Neuronal stem cell (in vitro differentiated cells): ENCODE measurements at regions not wholly inside any gene's neighbourhood (a gene's known extent, or its start where the extent isn't known, plus 50 kb on each side); places are given as distances from the start of the nearest gene placed in this dataset.

Experiments
- DNase-seq: peaks from one replicate; pipeline ENCODE4 v3.0.0-alpha.2; 2013; ENCODE audit warnings: low spot score
- H2AFZ ChIP-seq: one replicate; pipeline ENCODE4 v1.6.1; 2013; ENCODE audit warnings: mild to moderate bottlenecking, low read length, inconsistent platforms
- H2AK5ac ChIP-seq: 2 replicates; pipeline ENCODE4 v1.6.1; 2013; ENCODE audit warnings: low read depth, mild to moderate bottlenecking, inconsistent platforms, low read length, moderate library complexity, mixed read lengths
- H2BK120ac ChIP-seq: 2 replicates; pipeline ENCODE4 v1.6.1; 2013; ENCODE audit warnings: low read depth, mild to moderate bottlenecking, inconsistent platforms, low read length, moderate library complexity, mixed read lengths
- H2BK12ac ChIP-seq: one replicate; pipeline ENCODE4 v1.6.1; 2013; ENCODE audit warnings: low read length, inconsistent platforms
- H2BK15ac ChIP-seq: 2 replicates; pipeline ENCODE4 v1.6.1; 2013; ENCODE audit warnings: mild to moderate bottlenecking, low read length, inconsistent platforms, mixed read lengths
- H2BK5ac ChIP-seq: one replicate; pipeline ENCODE4 v1.6.1; 2013; ENCODE audit warnings: inconsistent platforms, mild to moderate bottlenecking, low read length, moderate library complexity
- H3K14ac ChIP-seq: one replicate; pipeline ENCODE4 v1.6.1; 2013; ENCODE audit warnings: low read length, inconsistent platforms
- H3K18ac ChIP-seq: 2 replicates; pipeline ENCODE4 v1.6.1; 2013; ENCODE audit warnings: low read length, inconsistent platforms
- H3K23ac ChIP-seq: 2 replicates; pipeline ENCODE4 v1.6.1; 2013; ENCODE audit warnings: low read depth, mild to moderate bottlenecking, mixed read lengths, low read length, inconsistent platforms; ENCODE audit not compliant: poor library complexity
- H3K27ac ChIP-seq: replicated peaks from 3 replicates; pipeline ENCODE4 v1.5.1; 2013; ENCODE audit warnings: low read length, inconsistent platforms
- H3K27me3 ChIP-seq, 3 experiments: 2 replicates each; pipeline ENCODE4 v1.6.1; 2013; ENCODE audit warnings: low read length in 3 of 3, mild to moderate bottlenecking in 2 of 3, inconsistent platforms in 1 of 3, low read depth in 1 of 3, mixed read lengths in 1 of 3, moderate library complexity in 1 of 3; ENCODE audit not compliant: control insufficient read depth in 3 of 3, insufficient read depth in 3 of 3
- H3K36me3 ChIP-seq, 2 donors: replicated peaks in 1 of 2; 2 replicates each; pipeline ENCODE4 v1.6.1; 2013; ENCODE audit warnings: low read length in 2 of 2; ENCODE audit not compliant: control insufficient read depth in 2 of 2, insufficient read depth in 2 of 2
- H3K4ac ChIP-seq: 2 replicates; pipeline ENCODE4 v1.6.1; 2013; ENCODE audit warnings: inconsistent platforms, mild to moderate bottlenecking, low read length, moderate library complexity
- H3K4me1 ChIP-seq, 2 donors: 1 replicate in 1 of 2; 2 replicates in 1 of 2; pipeline ENCODE4 v1.6.1; 2013; ENCODE audit warnings: low read length in 2 of 2, low read depth in 1 of 2; ENCODE audit not compliant: control insufficient read depth in 2 of 2, insufficient read depth in 1 of 2
- H3K4me2 ChIP-seq: one replicate; pipeline ENCODE4 v1.6.1; 2013; ENCODE audit warnings: mild to moderate bottlenecking, low read length, inconsistent platforms; ENCODE audit not compliant: insufficient read depth, poor library complexity, severe bottlenecking
- H3K4me3 ChIP-seq, 2 donors: 2 replicates each; pipeline ENCODE4 v1.5.1; 2013; ENCODE audit warnings: low read length in 2 of 2, mild to moderate bottlenecking in 2 of 2, inconsistent platforms in 1 of 2, moderate library complexity in 1 of 2
- H3K79me1 ChIP-seq: one replicate; pipeline ENCODE4 v1.6.1; 2013; ENCODE audit warnings: low read depth, mild to moderate bottlenecking, inconsistent platforms, low read length, moderate library complexity
- H3K9ac ChIP-seq: one replicate; pipeline ENCODE4 v1.6.1; 2013; ENCODE audit warnings: mild to moderate bottlenecking, low read depth, low read length, inconsistent platforms; ENCODE audit not compliant: poor library complexity
- H3K9me3 ChIP-seq, 2 donors: replicated peaks in 1 of 2; 2 replicates each; pipeline versions ENCODE3 to v1.6.1; 2013; ENCODE audit warnings: low read length in 2 of 2, mild to moderate bottlenecking in 2 of 2, inconsistent platforms in 1 of 2, low read depth in 1 of 2, mixed read lengths in 1 of 2, moderate library complexity in 1 of 2; ENCODE audit not compliant: control insufficient read depth in 2 of 2, insufficient read depth in 1 of 2
- H4K8ac ChIP-seq: one replicate; pipeline ENCODE4 v1.6.1; 2013; ENCODE audit warnings: low read depth, mild to moderate bottlenecking, inconsistent platforms, low read length, moderate library complexity
- H4K91ac ChIP-seq: one replicate; pipeline ENCODE4 v1.6.1; 2013; ENCODE audit warnings: low read length, low read depth, mild to moderate bottlenecking, inconsistent platforms; ENCODE audit not compliant: poor library complexity
- WGBS, 2 donors: extraction: QIAGEN DNeasy Blood & Tissue Kit; methylation state at CpG; one replicate each; pipeline ENCODE4 v1.1.7; 2013; ENCODE audit warnings: missing lambda C conversion rate in 2 of 2, mixed read lengths in 1 of 2; ENCODE audit not compliant: insufficient read length in 2 of 2, insufficient replicate concordance in 1 of 2; ENCODE audit errors: extremely low coverage in 2 of 2; 5-methylcytosine and 5-hydroxymethylcytosine counted together

DNA sequence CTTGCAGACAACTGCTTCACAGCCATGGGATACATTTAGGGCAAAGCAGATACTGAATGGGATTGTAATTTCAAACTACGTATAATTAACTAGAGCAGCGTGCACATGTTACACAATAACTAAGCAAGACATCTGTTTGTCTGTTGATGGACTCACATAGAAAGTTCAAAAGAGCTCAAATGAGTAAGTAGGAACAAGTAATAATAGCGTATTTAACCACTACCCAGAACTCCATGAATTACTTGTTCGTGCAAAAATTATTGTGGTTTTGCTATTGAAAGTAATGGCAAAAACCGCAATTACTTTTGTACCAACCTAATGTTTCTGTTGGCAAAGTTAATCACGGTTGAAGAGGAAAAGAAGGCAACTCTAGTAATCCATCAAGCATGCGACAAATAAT, 825.4 kb downstream of the PCDH18 start:
- Histone ChIP-seq H3K9ac (no peak overlapping the region), H3K14ac (no peak overlapping the region), H2AK5ac (no peak overlapping the region), H3K79me1 (no peaks in the 10 kb centered on the region), H4K91ac (no peak overlapping the region), H3K18ac (no peak overlapping the region), H3K36me3 (no peaks in the 10 kb centered on the region), H2BK5ac (no peak overlapping the region), H3K4me3 (no peak overlapping the region), H2BK120ac (no peak overlapping the region), H3K4ac (no peak overlapping the region), H3K27ac (no peak overlapping the region), H2BK12ac (no peak overlapping the region), H3K4me2 (no peak overlapping the region), H3K27me3 (no peaks in the 10 kb centered on the region), H2BK15ac (no peak overlapping the region), H3K4me1 (no peaks in the 10 kb centered on the region), H3K23ac (no peak overlapping the region), H3K9me3 (peaks cover 0 to 4% of the 10 kb centered on the region in 2 donors), H2AFZ (no peak overlapping the region), H4K8ac (no peak overlapping the region)
- DNase-seq, result no peak
- WGBS, 2 donors, result no CpG with 5 or more reads among the region's 7 CpGs

DNA sequence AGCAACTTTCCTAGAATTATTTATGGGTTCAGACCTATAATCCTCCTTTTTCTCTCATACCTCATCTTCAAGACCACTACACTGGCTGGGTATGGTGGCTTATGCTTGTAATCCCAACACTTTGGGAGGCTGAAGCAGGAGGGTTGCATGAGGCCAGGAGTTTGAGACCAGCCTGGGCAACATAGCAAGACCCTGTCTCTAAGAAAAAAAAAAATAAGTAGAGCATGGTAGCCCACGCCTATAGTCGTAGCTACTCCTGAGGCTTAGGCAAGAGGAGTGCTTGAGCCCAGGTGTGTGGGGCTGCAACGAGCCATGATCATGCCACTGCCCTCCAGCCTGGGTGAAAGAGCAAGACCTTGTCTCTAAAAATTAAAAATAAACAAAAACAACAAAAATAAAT, 832.4 kb downstream of the PCDH18 start:
- no peak overlapping the region for H3K4ac ChIP-seq
- no peak overlapping the region for H2BK120ac ChIP-seq
- no peaks in the 10 kb centered on the region for H3K36me3 ChIP-seq
- no peak overlapping the region for H2BK12ac ChIP-seq
- H3K4me3 ChIP-seq, result no peak overlapping the region
- H3K79me1 ChIP-seq, result no peaks in the 10 kb centered on the region
- DNase-seq, result no peak
- no peaks in the 10 kb centered on the region for H3K9me3 ChIP-seq
- no CpG with 5 or more reads among the region's 3 CpGs for WGBS, 2 donors
- no peak overlapping the region for H2AK5ac ChIP-seq
- H3K14ac ChIP-seq, result no peak overlapping the region
- H3K4me1 ChIP-seq, result no peaks in the 10 kb centered on the region
- no peak overlapping the region for H3K23ac ChIP-seq
- no peak overlapping the region for H3K4me2 ChIP-seq
- H3K18ac ChIP-seq, result no peak overlapping the region
- no peak overlapping the region for H2BK15ac ChIP-seq
- no peak overlapping the region for H4K91ac ChIP-seq
- H3K9ac ChIP-seq, result no peak overlapping the region
- H3K27ac ChIP-seq, result no peak overlapping the region
- no peak overlapping the region for H2AFZ ChIP-seq
- H3K27me3 ChIP-seq, result no peaks in the 10 kb centered on the region
- H4K8ac ChIP-seq, result no peak overlapping the region
- H2BK5ac ChIP-seq, result no peak overlapping the region

DNA sequence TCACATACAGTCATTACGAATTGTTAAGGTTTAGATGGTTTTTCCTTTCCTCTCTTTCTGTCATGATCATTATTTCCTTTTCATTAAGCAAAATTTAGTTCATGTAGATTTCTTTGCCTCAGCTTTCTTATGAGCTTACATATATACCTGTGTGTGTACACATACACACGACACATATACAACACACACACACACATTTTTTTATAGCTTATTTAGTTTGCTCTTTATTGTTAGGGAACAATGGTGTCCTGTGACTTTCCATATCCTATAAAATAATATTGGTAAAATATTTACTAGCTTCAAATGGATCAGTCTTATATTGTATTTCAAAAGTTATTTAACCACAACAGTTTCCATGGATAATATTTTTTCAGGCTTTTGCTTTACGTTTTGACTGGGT, 840.7 kb downstream of the PCDH18 start:
- Histone ChIP-seq H2AK5ac (no peak overlapping the region), H2AFZ (no peak overlapping the region), H2BK5ac (no peak overlapping the region), H2BK120ac (no peak overlapping the region), H3K9me3 (no peaks in the 10 kb centered on the region), H3K27me3 (no peaks in the 10 kb centered on the region), H4K8ac (no peak overlapping the region), H3K23ac (no peak overlapping the region), H2BK12ac (no peak overlapping the region), H4K91ac (no peak overlapping the region), H3K4me1 (no peaks in the 10 kb centered on the region), H3K36me3 (no peaks in the 10 kb centered on the region), H3K79me1 (no peaks in the 10 kb centered on the region), H3K4ac (no peak overlapping the region), H3K9ac (no peak overlapping the region), H3K4me2 (no peak overlapping the region), H3K4me3 (no peak overlapping the region), H3K18ac (no peak overlapping the region), H3K27ac (no peak overlapping the region), H2BK15ac (no peak overlapping the region), H3K14ac (no peak overlapping the region)
- no peak for DNase-seq
- no CpG with 5 or more reads among the region's 3 CpGs for WGBS, 2 donors

DNA sequence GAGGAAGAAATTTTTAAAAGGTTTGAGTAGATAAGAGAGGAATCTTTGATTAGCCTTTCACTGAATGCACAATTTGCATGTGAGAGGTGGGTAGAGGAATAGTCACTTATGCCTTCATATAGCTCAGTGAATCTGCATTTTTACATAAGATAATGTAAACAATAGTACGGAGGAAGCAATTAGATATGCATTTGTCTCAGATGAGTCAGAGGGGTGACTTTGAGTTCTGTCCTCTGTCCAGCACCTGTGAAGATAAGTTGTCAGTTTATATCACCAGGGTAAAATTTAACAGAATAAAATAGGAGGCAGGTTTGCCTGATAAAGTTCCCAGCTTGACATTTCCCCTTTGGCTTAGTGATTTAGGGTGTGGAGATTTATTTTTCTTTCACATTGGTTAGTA, 841.9 kb downstream of the PCDH18 start:
- Histone ChIP-seq H3K4me1 (no peaks in the 10 kb centered on the region), H2AFZ (no peak overlapping the region), H4K91ac (no peak overlapping the region), H3K18ac (no peak overlapping the region), H3K4me3 (no peak overlapping the region), H3K4ac (no peak overlapping the region), H2BK120ac (no peak overlapping the region), H4K8ac (no peak overlapping the region), H3K9me3 (no peaks in the 10 kb centered on the region), H2BK12ac (no peak overlapping the region), H3K27ac (no peak overlapping the region), H3K4me2 (no peak overlapping the region), H2BK5ac (no peak overlapping the region), H3K9ac (no peak overlapping the region), H2BK15ac (no peak overlapping the region), H3K14ac (no peak overlapping the region), H3K36me3 (no peaks in the 10 kb centered on the region), H3K27me3 (no peaks in the 10 kb centered on the region), H3K79me1 (no peaks in the 10 kb centered on the region), H2AK5ac (no peak overlapping the region), H3K23ac (no peak overlapping the region)
- no CpG with 5 or more reads among the region's 1 CpG for WGBS, 2 donors
- DNase-seq, result no peak
